Upper lobe of right lung (tissue), 1 donor: ENCODE measurements at regions not wholly inside any gene's neighbourhood (a gene's known extent, or its start where the extent isn't known, plus 50 kb on each side); places are given as distances from the start of the nearest gene placed in this dataset.

Experiments
- ATAC-seq: fragments of 200-7000 bp; cut with Tn5 transposase; one replicate; pipeline ENCODE4 v1.9.1; 2020; ENCODE audit warnings: mild to moderate bottlenecking, moderate library complexity
- DNase-seq: peaks from one replicate; pipeline ENCODE4 v3.0.0-alpha.2; 2020
- H3K27ac ChIP-seq: fragments of 200-600 bp; one replicate; pipeline ENCODE4 v1.8.0; 2022
- H3K27me3 ChIP-seq: fragments of 200-600 bp; one replicate; pipeline ENCODE4 v1.8.0; 2022; ENCODE audit warnings: mild to moderate bottlenecking
- H3K36me3 ChIP-seq: fragments of 200-600 bp; one replicate; pipeline ENCODE4 v1.8.0; 2022
- H3K4me1 ChIP-seq: fragments of 200-600 bp; one replicate; pipeline ENCODE4 v1.8.0; 2022
- H3K4me3 ChIP-seq: fragments of 200-600 bp; one replicate; pipeline ENCODE4 v1.8.0; 2022; ENCODE audit warnings: mild to moderate bottlenecking
- H3K9me3 ChIP-seq: fragments of 200-600 bp; one replicate; pipeline ENCODE4 v1.8.0; 2022
- intact Hi-C: fragments of 100-400 bp; cut with DNase I; formaldehyde crosslinking; loops from one replicate; pipeline ENCODE4 v1.11.0; 2022
- TF ChIP-seq, protein P1 (sequence below): fragments of 200-600 bp; IDR thresholded peaks from one replicate; pipeline ENCODE4 v1.8.0; 2022; ENCODE audit warnings: antibody characterized with exemption
- donor health status: DM: no; HTN: yes; CAD: no; lungs with severe emphysema.

GRCh38 chr16:59260892-59261291 is 526.8 kb upstream of the GOT2 start:
- TF ChIP-seq, protein P1, sequence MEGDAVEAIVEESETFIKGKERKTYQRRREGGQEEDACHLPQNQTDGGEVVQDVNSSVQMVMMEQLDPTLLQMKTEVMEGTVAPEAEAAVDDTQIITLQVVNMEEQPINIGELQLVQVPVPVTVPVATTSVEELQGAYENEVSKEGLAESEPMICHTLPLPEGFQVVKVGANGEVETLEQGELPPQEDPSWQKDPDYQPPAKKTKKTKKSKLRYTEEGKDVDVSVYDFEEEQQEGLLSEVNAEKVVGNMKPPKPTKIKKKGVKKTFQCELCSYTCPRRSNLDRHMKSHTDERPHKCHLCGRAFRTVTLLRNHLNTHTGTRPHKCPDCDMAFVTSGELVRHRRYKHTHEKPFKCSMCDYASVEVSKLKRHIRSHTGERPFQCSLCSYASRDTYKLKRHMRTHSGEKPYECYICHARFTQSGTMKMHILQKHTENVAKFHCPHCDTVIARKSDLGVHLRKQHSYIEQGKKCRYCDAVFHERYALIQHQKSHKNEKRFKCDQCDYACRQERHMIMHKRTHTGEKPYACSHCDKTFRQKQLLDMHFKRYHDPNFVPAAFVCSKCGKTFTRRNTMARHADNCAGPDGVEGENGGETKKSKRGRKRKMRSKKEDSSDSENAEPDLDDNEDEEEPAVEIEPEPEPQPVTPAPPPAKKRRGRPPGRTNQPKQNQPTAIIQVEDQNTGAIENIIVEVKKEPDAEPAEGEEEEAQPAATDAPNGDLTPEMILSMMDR: no peak
- Histone ChIP-seq H3K9me3 (no peaks in the 10 kb centered on the region), H3K27ac (no peak overlapping the region), H3K4me3 (no peak overlapping the region), H3K27me3 (no peaks in the 10 kb centered on the region), H3K36me3 (no peaks in the 10 kb centered on the region), H3K4me1 (no peaks in the 10 kb centered on the region)
- DNase-seq (no peak), ATAC-seq (no peak)
- intact Hi-C loops: no loop called here

- intact Hi-C loops: no loop called here
- Histone ChIP-seq H3K9me3 (no peaks in the 10 kb centered on the region), H3K36me3 (no peaks in the 10 kb centered on the region), H3K27ac (no peak overlapping the region), H3K27me3 (no peaks in the 10 kb centered on the region), H3K4me3 (no peak overlapping the region), H3K4me1 (no peaks in the 10 kb centered on the region)
- TF ChIP-seq, protein P1: no peak
- ATAC-seq (peak; percentile 55), DNase-seq (no peak)
Observed at GRCh38 chr16:59259950-59260319, 525.8 kb upstream of the GOT2 start.

- TF ChIP-seq, protein P1: no peak
- H3K36me3 ChIP-seq: no peaks in the 10 kb centered on the region
- H3K9me3 ChIP-seq: no peaks in the 10 kb centered on the region
- H3K4me1 ChIP-seq: no peaks in the 10 kb centered on the region
- H3K27ac ChIP-seq: no peak overlapping the region
- no peaks in the 10 kb centered on the region for H3K27me3 ChIP-seq
- H3K4me3 ChIP-seq: no peak overlapping the region
- intact Hi-C loops: no loop called here
- ATAC-seq (peak; percentile 53), DNase-seq (no peak)
Observed at GRCh38 chr16:59259074-59259949, 525.2 kb upstream of the GOT2 start.

- H3K36me3 ChIP-seq: no peaks in the 10 kb centered on the region
- no peaks in the 10 kb centered on the region for H3K27me3 ChIP-seq
- H3K4me3 ChIP-seq: no peak overlapping the region
- no peak overlapping the region for H3K27ac ChIP-seq
- no peaks in the 10 kb centered on the region for H3K4me1 ChIP-seq
- TF ChIP-seq, protein P1: no peak
- intact Hi-C loops: no loop called here
- H3K9me3 ChIP-seq: no peaks in the 10 kb centered on the region
- DNase-seq (no peak), ATAC-seq (no peak)
Observed at GRCh38 chr16:59252317-59252716, 518.2 kb upstream of the GOT2 start.

DNA sequence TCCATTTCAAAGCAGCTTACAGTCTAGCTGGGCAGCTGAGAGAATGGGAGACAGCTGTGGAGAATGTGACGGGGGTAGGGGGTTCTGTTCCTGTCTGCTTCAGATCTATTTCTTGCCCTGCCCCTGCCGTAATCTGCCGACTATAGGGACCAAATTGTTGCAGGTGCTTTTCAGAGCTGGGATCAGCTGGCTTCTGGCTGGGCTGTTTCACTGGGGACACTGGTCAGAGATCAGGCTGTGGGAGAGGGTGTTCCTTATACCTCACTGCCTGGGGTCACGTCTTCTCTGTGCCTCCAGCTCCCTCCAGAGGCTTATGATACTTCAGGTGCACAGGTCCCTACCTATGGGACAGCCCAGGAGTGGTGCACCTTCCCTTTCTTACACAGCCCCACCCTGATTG is 514.9 kb upstream of the GOT2 start:
- ATAC-seq (peak; percentile 58), DNase-seq (no peak)
- no peak overlapping the region for H3K4me3 ChIP-seq
- H3K4me1 ChIP-seq: no peaks in the 10 kb centered on the region
- intact Hi-C loops: no loop called here
- no peaks in the 10 kb centered on the region for H3K36me3 ChIP-seq
- H3K27me3 ChIP-seq: no peaks in the 10 kb centered on the region
- no peaks in the 10 kb centered on the region for H3K9me3 ChIP-seq
- H3K27ac ChIP-seq: no peak overlapping the region
- TF ChIP-seq, protein P1: no peak
